Right cardiac atrium (tissue), 5 donors: ENCODE measurements at regions not wholly inside any gene's neighbourhood (a gene's known extent, or its start where the extent isn't known, plus 50 kb on each side); places are given as distances from the start of the nearest gene placed in this dataset.

Source experiments
- ATAC-seq, 2 donors: fragments of 200-7000 bp; cut with Tn5 transposase; one replicate each; pipeline versions ENCODE4 v1.8.0 to v1.9.1; 2020; ENCODE audit warnings: moderate library complexity in 2 of 2, mild to moderate bottlenecking in 1 of 2
- DNase-seq, 3 donors: peaks; one replicate each; pipeline ENCODE4 v3.0.0-alpha.2; 2020
- H3K27ac ChIP-seq: one replicate; pipeline ENCODE4 v1.5.1; 2013; ENCODE audit warnings: mild to moderate bottlenecking, low read length, control low read depth, moderate library complexity
- H3K27me3 ChIP-seq: one replicate; pipeline ENCODE4 v1.6.1; 2013; ENCODE audit not compliant: control insufficient read depth, insufficient read depth
- H3K4me1 ChIP-seq: one replicate; pipeline ENCODE4 v1.6.1; 2013; ENCODE audit warnings: low read length; ENCODE audit not compliant: control insufficient read depth, insufficient read depth
- H3K4me3 ChIP-seq: one replicate; pipeline ENCODE4 v1.5.1; 2013; ENCODE audit warnings: low read length, control low read depth
- H3K9me3 ChIP-seq: one replicate; pipeline ENCODE4 v1.6.1; 2013; ENCODE audit warnings: low read length; ENCODE audit not compliant: control insufficient read depth
- WGBS: extraction: QIAGEN DNeasy Blood & Tissue Kit; methylation state at CpG from one replicate; pipeline ENCODE4 v1.1.7; 2013; 5-methylcytosine and 5-hydroxymethylcytosine counted together
- intact Hi-C, 4 donors: fragments of 100-400 bp; cut with DNase I; formaldehyde crosslinking; loops; one replicate each; pipeline versions ENCODE4 v1.11.0 to v1.14.0; 2022 to 2023
- donor health status: healthy with polysubstance abuse.
- donor health status: DM: no; HTN: yes; CAD: no.
- donor health status: DM: no; HTN: no; CAD: no.
- donor health status: DM: no; HTN: yes; CAD: no; lungs with severe emphysema.
- donor health status: DM: yes; HTN: yes; CAD: no.

DNA sequence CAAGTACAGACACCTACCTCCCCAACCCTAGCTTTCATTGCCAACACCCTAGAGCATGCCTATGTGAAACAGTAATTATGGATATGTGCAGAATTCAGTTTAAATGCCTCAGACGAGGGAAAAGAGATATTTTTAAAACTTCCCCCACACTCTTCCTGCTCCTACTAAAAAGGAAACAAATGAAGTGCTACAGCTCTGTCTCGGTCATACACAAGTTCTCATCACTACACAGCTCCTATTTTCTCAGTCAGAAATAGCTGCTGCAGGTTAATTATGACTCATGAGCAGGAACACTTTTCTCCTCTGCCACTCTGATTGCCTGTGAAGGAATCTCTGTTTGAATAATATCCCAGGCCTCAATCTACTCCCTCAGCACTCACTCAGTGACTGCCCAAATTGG, 703.6 kb upstream of the FLRT2 start:
- DNase-seq (no peak), ATAC-seq (peak in 1 of 2 donors; percentile 39)
- Histone ChIP-seq H3K27ac (no peak overlapping the region), H3K4me1 (no peaks in the 10 kb centered on the region), H3K4me3 (no peak overlapping the region), H3K27me3 (no peaks in the 10 kb centered on the region), H3K9me3 (no peaks in the 10 kb centered on the region)
- WGBS = 36% methylated on average over 2 of the region's 2 CpGs
- intact Hi-C loops = no loop called here

DNA sequence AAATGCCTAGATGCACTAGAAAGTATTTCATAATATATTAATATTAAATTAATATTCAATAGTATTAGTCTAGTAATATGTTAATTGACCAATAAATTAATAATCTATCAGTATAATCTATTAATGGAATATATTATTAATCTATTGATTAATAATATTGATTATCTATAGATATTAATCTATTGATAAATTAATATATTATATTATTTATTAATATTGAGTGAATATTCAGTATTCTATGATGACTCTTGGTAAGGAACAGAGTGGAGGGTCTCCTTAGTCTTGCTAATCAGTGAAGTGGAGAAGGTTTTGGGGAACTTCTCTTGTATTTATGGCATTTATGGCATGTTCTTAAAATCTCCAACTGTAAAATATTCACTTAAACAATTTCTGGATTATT, 679.3 kb upstream of the FLRT2 start:
- peaks cover 2% of the 10 kb centered on the region for H3K4me1 ChIP-seq
- no peak overlapping the region for H3K27ac ChIP-seq
- H3K4me3 ChIP-seq = no peak overlapping the region
- ATAC-seq = no peak
- no peaks in the 10 kb centered on the region for H3K9me3 ChIP-seq
- no peak for DNase-seq
- intact Hi-C loops = no loop called here
- no peaks in the 10 kb centered on the region for H3K27me3 ChIP-seq

DNA sequence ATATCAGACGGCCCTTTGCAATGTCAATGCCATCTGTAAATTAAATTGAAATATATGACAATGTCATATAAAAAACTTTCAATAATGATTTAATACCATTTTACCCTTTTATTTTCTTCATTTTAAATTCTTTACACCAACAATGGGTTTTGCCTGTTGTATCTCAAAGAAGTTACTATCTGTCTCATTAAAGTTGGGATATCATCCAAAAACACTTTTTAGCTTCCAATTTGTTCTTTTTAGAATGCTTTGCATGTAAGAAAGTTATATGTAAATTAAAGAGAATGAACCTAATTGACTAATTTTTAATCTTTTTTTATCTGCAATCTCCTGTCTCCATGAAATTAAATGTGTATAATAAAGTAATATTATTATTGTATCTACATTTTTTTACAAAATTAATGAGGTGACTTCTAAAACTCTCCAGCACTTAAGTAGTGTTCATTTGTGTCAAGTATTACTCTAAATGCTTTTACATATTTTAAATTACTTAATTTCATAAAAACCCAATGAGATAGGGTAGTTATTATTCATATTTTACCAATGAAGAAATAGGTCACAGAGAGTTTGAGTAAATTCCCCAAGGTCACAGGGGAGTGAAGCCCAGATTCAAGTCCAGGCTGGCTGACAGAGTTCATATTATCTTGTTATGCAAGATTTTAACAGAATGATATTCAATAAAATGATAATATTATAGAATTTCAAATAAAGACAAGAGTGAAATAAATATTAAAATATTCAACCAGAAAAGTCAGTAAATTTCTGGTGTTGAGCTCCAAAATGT, 673.0 kb upstream of the FLRT2 start:
- WGBS = 55% methylated on average over 1 of the region's 1 CpG

GRCh38 chr14:84857571-84857970, 672.4 kb upstream of the FLRT2 start:
- Histone ChIP-seq H3K4me3 (no peak overlapping the region), H3K27ac (no peak overlapping the region), H3K9me3 (no peaks in the 10 kb centered on the region), H3K4me1 (peaks cover 4% of the 10 kb centered on the region), H3K27me3 (no peaks in the 10 kb centered on the region)
- ATAC-seq = no peak
- no peak for DNase-seq
- intact Hi-C loops = no loop called here

More for the DNA sequence above, 673.0 kb upstream of the FLRT2 start:
- no peak for DNase-seq
- no peak overlapping the region for H3K4me3 ChIP-seq
- peaks cover 4% of the 10 kb centered on the region for H3K4me1 ChIP-seq
- no peaks in the 10 kb centered on the region for H3K27me3 ChIP-seq
- no peak overlapping the region for H3K27ac ChIP-seq
- intact Hi-C loops = no loop called here
- H3K9me3 ChIP-seq = no peaks in the 10 kb centered on the region
- peak in 1 of 2 donors; percentile 64 for ATAC-seq

DNA sequence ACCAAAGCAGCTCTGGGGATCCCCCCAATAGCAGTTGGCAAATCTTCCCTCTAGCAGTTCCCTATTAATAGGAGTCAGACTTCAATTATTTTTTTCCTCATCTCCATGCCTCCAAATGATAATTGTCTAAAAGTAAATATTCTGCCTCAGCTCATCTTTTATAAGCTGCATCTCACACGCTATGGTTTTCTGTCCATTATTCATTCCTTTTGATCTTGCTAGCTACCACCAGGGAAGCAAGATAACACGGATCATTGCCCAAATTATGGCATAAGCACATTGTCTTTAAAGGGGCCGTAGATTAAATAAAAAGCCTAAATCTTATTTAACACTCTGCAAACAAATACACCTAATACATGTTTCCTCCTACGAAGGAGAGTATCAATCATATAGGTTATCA, 670.8 kb upstream of the FLRT2 start:
- Histone ChIP-seq H3K27me3 (no peaks in the 10 kb centered on the region), H3K9me3 (no peaks in the 10 kb centered on the region), H3K4me1 (peaks cover 4% of the 10 kb centered on the region), H3K4me3 (no peak overlapping the region), H3K27ac (no peak overlapping the region)
- ATAC-seq (no peak), DNase-seq (no peak)
- 87% methylated on average over 4 of the region's 4 CpGs for WGBS
- intact Hi-C loops = no loop called here

DNA sequence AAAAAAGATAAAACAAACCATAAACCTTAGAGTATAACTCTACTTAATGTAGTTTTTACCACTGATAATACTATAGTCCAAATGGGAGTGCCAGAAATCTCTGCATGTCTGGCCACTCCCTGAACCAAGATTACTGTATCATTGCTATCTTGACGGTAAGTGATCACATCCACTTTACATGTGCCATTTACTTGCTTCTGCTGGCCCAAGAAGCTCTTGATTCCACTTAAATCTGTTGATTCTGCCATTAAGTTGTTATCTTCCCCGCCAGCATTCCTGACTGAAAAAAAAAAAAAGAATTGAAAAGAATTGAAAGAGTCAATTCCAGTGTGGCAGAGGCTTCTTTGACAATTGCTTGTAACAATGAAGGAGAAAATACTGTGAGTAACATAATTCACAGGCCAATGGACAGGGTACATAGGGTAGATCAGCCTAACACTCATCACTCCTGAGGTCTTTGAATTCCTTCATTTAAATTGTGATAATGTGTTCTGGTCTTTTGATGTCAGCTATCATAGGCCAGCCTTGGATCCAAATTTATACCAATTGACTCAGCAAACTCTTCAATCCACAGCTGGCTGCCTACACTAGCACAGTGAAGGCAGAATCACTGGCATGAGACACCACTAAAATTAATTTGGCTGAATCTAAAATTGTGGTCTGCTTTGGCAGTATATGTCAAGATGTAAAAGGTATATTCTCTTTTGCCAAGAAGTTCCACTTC, 665.2 kb upstream of the FLRT2 start:
- H3K27me3 ChIP-seq = no peaks in the 10 kb centered on the region
- intact Hi-C loops = no loop called here
- H3K4me3 ChIP-seq = no peak overlapping the region
- no peaks in the 10 kb centered on the region for H3K4me1 ChIP-seq
- no peaks in the 10 kb centered on the region for H3K9me3 ChIP-seq
- peak in 1 of 2 donors; percentile 64 for ATAC-seq
- no peak overlapping the region for H3K27ac ChIP-seq
- WGBS = 70% methylated on average over 2 of the region's 2 CpGs
- no peak for DNase-seq

DNA sequence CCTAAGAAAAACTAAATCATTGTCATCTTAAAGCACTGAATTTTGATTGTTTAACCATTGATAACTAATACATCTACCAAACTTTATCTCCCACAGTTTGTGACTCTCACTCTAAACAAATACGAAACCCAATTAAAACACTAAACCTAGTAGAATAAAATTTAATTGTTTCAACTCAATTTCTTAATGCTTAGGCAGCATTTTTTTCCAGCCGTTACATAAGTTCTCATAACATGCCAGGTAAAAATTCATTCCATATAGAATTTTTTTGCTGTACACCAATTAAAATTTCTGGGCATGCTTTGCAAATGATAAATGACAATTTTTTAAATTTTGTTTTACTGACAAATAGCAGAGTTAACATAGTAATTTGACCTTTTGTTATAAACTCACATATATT, 658.2 kb upstream of the FLRT2 start:
- intact Hi-C loops = no loop called here
- WGBS = 96% methylated on average over 2 of the region's 2 CpGs

DNA sequence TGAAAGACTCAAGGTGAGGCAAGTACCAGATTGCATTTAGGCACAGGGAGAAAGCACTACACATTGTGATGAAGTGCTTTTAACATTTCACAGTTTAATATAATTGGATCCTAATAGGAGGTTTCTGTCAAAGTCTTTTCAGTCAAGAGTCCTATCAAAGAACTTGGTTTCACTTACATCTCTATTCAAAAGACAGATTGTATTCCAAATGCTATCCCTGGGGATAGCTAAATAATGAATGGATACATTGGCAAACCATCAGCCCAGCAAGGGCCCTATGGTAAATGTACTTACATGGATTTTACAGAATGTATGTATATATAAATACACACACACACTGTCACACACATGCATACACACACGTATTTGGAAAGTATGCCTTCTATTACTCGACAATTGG, 655.5 kb upstream of the FLRT2 start:
- Histone ChIP-seq H3K4me1 (no peaks in the 10 kb centered on the region), H3K27ac (no peak overlapping the region), H3K4me3 (no peak overlapping the region), H3K27me3 (no peaks in the 10 kb centered on the region), H3K9me3 (peaks cover 3% of the 10 kb centered on the region)
- WGBS = 92% methylated on average over 2 of the region's 2 CpGs
- DNase-seq (no peak), ATAC-seq (no peak)
- intact Hi-C loops = no loop called here

More for the DNA sequence above, 658.2 kb upstream of the FLRT2 start:
- H3K4me3 ChIP-seq = no peak overlapping the region
- no peak for DNase-seq
- no peaks in the 10 kb centered on the region for H3K4me1 ChIP-seq
- no peak for ATAC-seq
- H3K27ac ChIP-seq = no peak overlapping the region
- peaks cover 3% of the 10 kb centered on the region for H3K9me3 ChIP-seq
- H3K27me3 ChIP-seq = no peaks in the 10 kb centered on the region

GRCh38 chr14:84877061-84877460, 652.9 kb upstream of the FLRT2 start:
- H3K27ac ChIP-seq = no peak overlapping the region
- ATAC-seq (no peak), DNase-seq (no peak)
- no peaks in the 10 kb centered on the region for H3K4me1 ChIP-seq
- no peaks in the 10 kb centered on the region for H3K27me3 ChIP-seq
- intact Hi-C loops = no loop called here
- no peak overlapping the region for H3K4me3 ChIP-seq
- WGBS = 66% methylated on average over 1 of the region's 1 CpG
- H3K9me3 ChIP-seq = no peaks in the 10 kb centered on the region

DNA sequence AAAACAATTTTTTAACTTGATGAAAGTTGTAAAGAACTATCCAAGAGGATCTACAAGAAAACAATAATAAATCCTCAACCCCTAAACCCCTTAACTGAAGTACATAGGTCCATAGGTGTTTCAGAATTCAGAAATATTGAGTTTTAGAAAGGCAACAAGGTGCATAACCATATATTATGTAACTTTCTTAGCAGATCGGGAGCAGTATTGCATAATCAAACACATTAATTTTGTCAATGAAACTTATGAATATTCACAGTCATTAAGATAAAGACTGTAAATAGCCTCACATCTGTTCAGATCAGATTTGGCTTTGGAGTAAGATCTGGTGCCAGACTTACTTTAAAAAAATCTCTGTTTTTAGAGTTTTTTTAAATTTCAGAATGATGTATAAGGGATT, 647.1 kb upstream of the FLRT2 start:
- WGBS = 82% methylated on average over 1 of the region's 1 CpG

GRCh38 chr14:84885061-84885460, 644.9 kb upstream of the FLRT2 start:
- 91% methylated on average over 3 of the region's 3 CpGs for WGBS
- H3K4me3 ChIP-seq = no peak overlapping the region
- H3K27ac ChIP-seq = no peak overlapping the region
- DNase-seq = no peak
- intact Hi-C loops = no loop called here
- no peaks in the 10 kb centered on the region for H3K27me3 ChIP-seq
- no peaks in the 10 kb centered on the region for H3K4me1 ChIP-seq
- no peak for ATAC-seq
- H3K9me3 ChIP-seq = no peaks in the 10 kb centered on the region

More for the DNA sequence above, 647.1 kb upstream of the FLRT2 start:
- H3K4me3 ChIP-seq = no peak overlapping the region
- no peaks in the 10 kb centered on the region for H3K4me1 ChIP-seq
- intact Hi-C loops = no loop called here
- no peak for ATAC-seq
- no peaks in the 10 kb centered on the region for H3K27me3 ChIP-seq
- H3K9me3 ChIP-seq = no peaks in the 10 kb centered on the region
- DNase-seq = no peak
- H3K27ac ChIP-seq = no peak overlapping the region
